Keratinocyte (primary cell): ENCODE measurements at regions not wholly inside any gene's neighbourhood (a gene's known extent, or its start where the extent isn't known, plus 50 kb on each side); places are given as distances from the start of the nearest gene placed in this dataset.

Experiments
- DNase-seq: peaks from one replicate; pipeline ENCODE4 v3.0.0-alpha.2; 2011; ENCODE audit warnings: low read depth, missing footprints, low spot score
- FAIRE-seq: peaks from 2 replicates; lab custom pipeline; 2011; peaks lifted over from hg19 to GRCh38; lab: Jason Lieb, UNC
- H2AFZ ChIP-seq: 2 replicates; pipeline ENCODE4 v1.6.0; 2012; ENCODE audit warnings: low read length, control low read depth, inconsistent platforms; ENCODE audit not compliant: control insufficient read depth
- H3K27ac ChIP-seq: 2 replicates; pipeline ENCODE4 v1.5.1; 2011; ENCODE audit warnings: low read length; ENCODE audit not compliant: control insufficient read depth, insufficient read depth
- H3K27me3 ChIP-seq: 3 replicates; pipeline ENCODE4 v1.6.0; 2011; ENCODE audit warnings: low read length; ENCODE audit not compliant: control insufficient read depth, insufficient read depth; ENCODE audit errors: extremely low read depth
- H3K36me3 ChIP-seq, 2 experiments: 2 replicates in 1 of 2; 3 replicates in 1 of 2; pipeline ENCODE4 v1.5.1; 2011; ENCODE audit warnings: low read length in 2 of 2, mild to moderate bottlenecking in 1 of 2; ENCODE audit not compliant: control insufficient read depth in 2 of 2, insufficient read depth in 2 of 2; ENCODE audit errors: extremely low read depth in 1 of 2
- H3K4me1 ChIP-seq: 3 replicates; pipeline ENCODE4 v1.5.1; 2011; ENCODE audit warnings: low read length; ENCODE audit not compliant: control insufficient read depth, insufficient read depth; ENCODE audit errors: extremely low read depth
- H3K4me2 ChIP-seq: 3 replicates; pipeline ENCODE4 v1.6.0; 2011; ENCODE audit warnings: low read depth, low read length; ENCODE audit not compliant: control insufficient read depth, insufficient read depth; ENCODE audit errors: extremely low read depth
- H3K4me3 ChIP-seq, 3 experiments: fragments of 200-600 bp in 1 of 3; sonication (generic) in 1 of 3; 2 replicates in 2 of 3; 3 replicates in 1 of 3; pipeline ENCODE4 v1.5.1; 2011 to 2016; ENCODE audit warnings: low read length in 3 of 3, mild to moderate bottlenecking in 3 of 3, control low read depth in 2 of 3, inconsistent platforms in 1 of 3, low read depth in 1 of 3, mixed read lengths in 1 of 3, mixed run types in 1 of 3, moderate library complexity in 1 of 3; ENCODE audit not compliant: control insufficient read depth in 2 of 3, insufficient read depth in 2 of 3; ENCODE audit errors: extremely low read depth in 1 of 3
- H3K79me2 ChIP-seq: 2 replicates; pipeline ENCODE4 v1.6.0; 2012; ENCODE audit warnings: low read length; ENCODE audit not compliant: control insufficient read depth, insufficient read depth
- H3K9ac ChIP-seq: 3 replicates; pipeline ENCODE4 v1.6.0; 2011; ENCODE audit warnings: low read length; ENCODE audit not compliant: control insufficient read depth, insufficient read depth; ENCODE audit errors: extremely low read depth
- H3K9me1 ChIP-seq: 3 replicates; pipeline ENCODE4 v1.6.0; 2011; ENCODE audit warnings: low read length; ENCODE audit not compliant: control insufficient read depth, insufficient read depth; ENCODE audit errors: extremely low read depth
- H3K9me3 ChIP-seq: 2 replicates; pipeline ENCODE4 v1.5.1; 2012; ENCODE audit warnings: low read depth, low read length; ENCODE audit not compliant: control insufficient read depth
- H4K20me1 ChIP-seq: 3 replicates; pipeline ENCODE4 v1.6.0; 2011; ENCODE audit warnings: low read length; ENCODE audit not compliant: control insufficient read depth, insufficient read depth; ENCODE audit errors: extremely low read depth
- EZH2 ChIP-seq: IDR thresholded peaks from one replicate; pipeline ENCODE4 v1.6.1; 2012; ENCODE audit warnings: inconsistent platforms, mild to moderate bottlenecking, low read length, moderate library complexity
- dilution Hi-C: fragments of 300-500 bp; cut with MboI; formaldehyde crosslinking; loops from one replicate; pipeline ENCODE4 v1.7.0; 2020; ENCODE audit warnings: low sequenced_read_pairs; ENCODE audit not compliant: extremely low pct_ligation_motif_present
- TF ChIP-seq, protein P1 (sequence below), 3 experiments: IDR thresholded peaks in 1 of 3; conservative IDR thresholded peaks in 1 of 3; optimal IDR thresholded peaks in 1 of 3; 2 replicates in 2 of 3; 3 replicates in 1 of 3; pipeline versions ENCODE3 to v1.5.1; 2011; ENCODE audit warnings: low read length in 3 of 3, mild to moderate bottlenecking in 3 of 3, moderate library complexity in 2 of 3, control low read depth in 1 of 3, inconsistent platforms in 1 of 3; ENCODE audit not compliant: insufficient read depth in 2 of 3; ENCODE audit errors: extremely low read depth in 1 of 3

DNA sequence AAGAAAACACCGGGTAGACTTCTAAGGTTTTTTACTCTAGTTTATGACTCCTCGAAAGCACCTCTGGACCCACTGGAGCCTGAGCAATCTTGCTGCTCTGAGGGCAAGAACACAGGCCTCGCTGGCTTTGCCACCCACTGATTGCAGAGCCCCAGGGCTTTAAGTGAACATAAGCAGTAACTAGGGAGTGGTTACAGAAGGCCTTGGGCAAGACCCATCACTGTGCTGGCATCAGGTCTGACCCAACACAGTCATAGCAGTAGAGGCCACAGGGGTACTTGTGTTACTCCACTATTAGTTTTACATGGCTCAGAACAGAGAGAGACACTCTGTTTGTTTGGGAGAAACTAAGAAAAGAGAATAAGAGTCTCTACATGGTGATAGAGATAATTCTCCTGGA, 684.5 kb downstream of the FAM181B start:
- Histone ChIP-seq H3K9me1 (no peaks in the 10 kb centered on the region), H3K4me2 (no peak overlapping the region), H3K4me3 (no peak overlapping the region), H3K36me3 (no peaks in the 10 kb centered on the region), H3K9me3 (no peaks in the 10 kb centered on the region), H3K9ac (no peak overlapping the region), H3K27ac (no peak overlapping the region), H3K79me2 (no peaks in the 10 kb centered on the region), H3K4me1 (no peaks in the 10 kb centered on the region), H3K27me3 (no peaks in the 10 kb centered on the region), H2AFZ (no peak overlapping the region), H4K20me1 (no peaks in the 10 kb centered on the region)
- FAIRE-seq: no peak
- DNase-seq: no peak
- dilution Hi-C loops: no loop called here
- TF ChIP-seq, protein P1, sequence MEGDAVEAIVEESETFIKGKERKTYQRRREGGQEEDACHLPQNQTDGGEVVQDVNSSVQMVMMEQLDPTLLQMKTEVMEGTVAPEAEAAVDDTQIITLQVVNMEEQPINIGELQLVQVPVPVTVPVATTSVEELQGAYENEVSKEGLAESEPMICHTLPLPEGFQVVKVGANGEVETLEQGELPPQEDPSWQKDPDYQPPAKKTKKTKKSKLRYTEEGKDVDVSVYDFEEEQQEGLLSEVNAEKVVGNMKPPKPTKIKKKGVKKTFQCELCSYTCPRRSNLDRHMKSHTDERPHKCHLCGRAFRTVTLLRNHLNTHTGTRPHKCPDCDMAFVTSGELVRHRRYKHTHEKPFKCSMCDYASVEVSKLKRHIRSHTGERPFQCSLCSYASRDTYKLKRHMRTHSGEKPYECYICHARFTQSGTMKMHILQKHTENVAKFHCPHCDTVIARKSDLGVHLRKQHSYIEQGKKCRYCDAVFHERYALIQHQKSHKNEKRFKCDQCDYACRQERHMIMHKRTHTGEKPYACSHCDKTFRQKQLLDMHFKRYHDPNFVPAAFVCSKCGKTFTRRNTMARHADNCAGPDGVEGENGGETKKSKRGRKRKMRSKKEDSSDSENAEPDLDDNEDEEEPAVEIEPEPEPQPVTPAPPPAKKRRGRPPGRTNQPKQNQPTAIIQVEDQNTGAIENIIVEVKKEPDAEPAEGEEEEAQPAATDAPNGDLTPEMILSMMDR (optimal IDR thresholded peaks at IDR 0.05 in 1 of 3, IDR thresholded peaks at IDR 0.05 in 1 of 3, conservative IDR thresholded peaks at IDR 0.05 in 1 of 3; ENCODE audit: extremely low read depth in 1 of 3, insufficient read depth in 2 of 3, low read length in 3 of 3): no peak
- no peak for TF ChIP-seq EZH2

DNA sequence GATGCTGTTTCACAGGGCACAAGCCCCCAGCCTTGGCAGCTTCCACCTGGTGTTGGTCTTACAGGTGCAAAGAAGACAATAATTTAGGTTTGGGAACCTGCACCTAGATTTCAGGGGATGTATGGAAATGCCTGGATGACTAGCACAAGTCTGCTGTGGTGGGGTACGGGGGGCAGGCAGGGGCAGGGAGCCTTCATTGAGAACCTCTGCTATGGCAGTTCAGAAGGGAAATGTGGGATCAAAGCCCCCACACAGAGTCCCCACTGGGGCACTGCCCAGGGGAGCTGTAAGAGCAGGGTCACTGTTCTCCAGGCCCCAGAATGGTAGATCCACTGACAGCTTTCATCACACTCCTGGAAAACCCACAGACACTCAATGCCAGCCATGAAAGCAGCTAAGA, 686.5 kb downstream of the FAM181B start:
- FAIRE-seq (no peak), DNase-seq (no peak)
- Histone ChIP-seq H3K9me3 (no peaks in the 10 kb centered on the region), H3K9ac (no peak overlapping the region), H3K79me2 (no peaks in the 10 kb centered on the region), H3K27me3 (no peaks in the 10 kb centered on the region), H3K36me3 (no peaks in the 10 kb centered on the region), H3K4me2 (no peak overlapping the region), H3K4me1 (no peaks in the 10 kb centered on the region), H3K4me3 (no peak overlapping the region), H3K9me1 (no peaks in the 10 kb centered on the region), H4K20me1 (no peaks in the 10 kb centered on the region), H2AFZ (no peak overlapping the region), H3K27ac (no peak overlapping the region)
- dilution Hi-C loops: no loop called here
- no peak for TF ChIP-seq EZH2
- TF ChIP-seq, protein P1 (optimal IDR thresholded peaks at IDR 0.05 in 1 of 3, IDR thresholded peaks at IDR 0.05 in 1 of 3, conservative IDR thresholded peaks at IDR 0.05 in 1 of 3; ENCODE audit: extremely low read depth in 1 of 3, insufficient read depth in 2 of 3, low read length in 3 of 3): no peak
